ENCODE measurements at regions not wholly inside any gene's neighbourhood (a gene's known extent, or its start where the extent isn't known, plus 50 kb on each side); places are given as distances from the start of the nearest gene placed in this dataset.

DNA sequence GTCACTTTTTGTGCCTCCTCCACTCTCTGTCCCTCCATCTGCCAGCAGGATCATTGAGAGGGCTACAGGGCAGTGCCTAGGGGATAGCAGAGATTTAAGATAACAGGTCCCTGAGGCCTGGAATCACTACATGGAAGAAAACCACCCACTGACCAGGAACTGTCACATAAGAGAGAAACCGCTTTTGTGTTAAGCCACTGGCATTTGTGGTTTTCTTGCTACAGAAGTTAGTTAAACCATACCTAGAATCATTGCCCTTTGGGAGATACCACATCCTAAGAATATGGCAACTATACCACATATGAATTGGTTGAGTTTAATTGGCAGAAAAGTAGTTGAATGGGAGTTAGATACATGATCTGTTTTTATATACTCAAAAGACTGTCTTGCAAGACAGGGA, 112.8 kb upstream of the LPP start:
- TF ChIP-seq, protein P1, sequence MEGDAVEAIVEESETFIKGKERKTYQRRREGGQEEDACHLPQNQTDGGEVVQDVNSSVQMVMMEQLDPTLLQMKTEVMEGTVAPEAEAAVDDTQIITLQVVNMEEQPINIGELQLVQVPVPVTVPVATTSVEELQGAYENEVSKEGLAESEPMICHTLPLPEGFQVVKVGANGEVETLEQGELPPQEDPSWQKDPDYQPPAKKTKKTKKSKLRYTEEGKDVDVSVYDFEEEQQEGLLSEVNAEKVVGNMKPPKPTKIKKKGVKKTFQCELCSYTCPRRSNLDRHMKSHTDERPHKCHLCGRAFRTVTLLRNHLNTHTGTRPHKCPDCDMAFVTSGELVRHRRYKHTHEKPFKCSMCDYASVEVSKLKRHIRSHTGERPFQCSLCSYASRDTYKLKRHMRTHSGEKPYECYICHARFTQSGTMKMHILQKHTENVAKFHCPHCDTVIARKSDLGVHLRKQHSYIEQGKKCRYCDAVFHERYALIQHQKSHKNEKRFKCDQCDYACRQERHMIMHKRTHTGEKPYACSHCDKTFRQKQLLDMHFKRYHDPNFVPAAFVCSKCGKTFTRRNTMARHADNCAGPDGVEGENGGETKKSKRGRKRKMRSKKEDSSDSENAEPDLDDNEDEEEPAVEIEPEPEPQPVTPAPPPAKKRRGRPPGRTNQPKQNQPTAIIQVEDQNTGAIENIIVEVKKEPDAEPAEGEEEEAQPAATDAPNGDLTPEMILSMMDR (IDR thresholded peaks at IDR 0.05 in 4 of 5, conservative IDR thresholded peaks at IDR 0.05 in 1 of 5), result no peak
- no peak for TF ChIP-seq POLR2A (IDR thresholded peaks at IDR 0.05)

Measured in gastrocnemius medialis (tissue), 4 donors.